ENCODE measurements at regions not wholly inside any gene's neighbourhood (a gene's known extent, or its start where the extent isn't known, plus 50 kb on each side); places are given as distances from the start of the nearest gene placed in this dataset.

DNA sequence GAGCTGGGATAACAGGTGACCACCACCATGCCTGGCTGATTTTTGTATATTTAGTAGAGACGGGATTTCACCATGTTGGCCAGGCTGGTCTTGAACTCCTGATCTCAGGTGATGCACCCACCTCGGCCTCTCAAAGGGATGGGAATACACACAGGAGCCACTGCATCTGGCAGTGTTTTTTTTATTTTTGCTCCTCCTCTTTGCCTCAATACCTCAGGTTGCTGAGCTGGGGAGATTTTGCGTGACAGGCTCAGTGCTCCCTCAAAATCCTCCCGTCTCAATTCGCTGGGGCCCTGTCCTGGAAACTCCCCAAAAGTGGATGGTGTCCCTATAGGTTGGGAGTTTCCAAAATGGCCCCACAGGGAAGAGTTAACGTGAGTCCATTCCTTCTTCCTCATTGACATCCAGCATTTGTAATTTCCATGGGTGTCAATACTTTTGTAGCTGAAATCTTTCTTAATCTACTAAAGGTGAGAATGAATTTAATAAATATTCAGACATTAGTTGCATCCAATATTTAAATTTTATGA, 71.8 kb downstream of the GGTLC2 start:
- no peak for TF ChIP-seq EZH2 (IDR thresholded peaks at IDR 0.05)
- TF ChIP-seq, protein P1, sequence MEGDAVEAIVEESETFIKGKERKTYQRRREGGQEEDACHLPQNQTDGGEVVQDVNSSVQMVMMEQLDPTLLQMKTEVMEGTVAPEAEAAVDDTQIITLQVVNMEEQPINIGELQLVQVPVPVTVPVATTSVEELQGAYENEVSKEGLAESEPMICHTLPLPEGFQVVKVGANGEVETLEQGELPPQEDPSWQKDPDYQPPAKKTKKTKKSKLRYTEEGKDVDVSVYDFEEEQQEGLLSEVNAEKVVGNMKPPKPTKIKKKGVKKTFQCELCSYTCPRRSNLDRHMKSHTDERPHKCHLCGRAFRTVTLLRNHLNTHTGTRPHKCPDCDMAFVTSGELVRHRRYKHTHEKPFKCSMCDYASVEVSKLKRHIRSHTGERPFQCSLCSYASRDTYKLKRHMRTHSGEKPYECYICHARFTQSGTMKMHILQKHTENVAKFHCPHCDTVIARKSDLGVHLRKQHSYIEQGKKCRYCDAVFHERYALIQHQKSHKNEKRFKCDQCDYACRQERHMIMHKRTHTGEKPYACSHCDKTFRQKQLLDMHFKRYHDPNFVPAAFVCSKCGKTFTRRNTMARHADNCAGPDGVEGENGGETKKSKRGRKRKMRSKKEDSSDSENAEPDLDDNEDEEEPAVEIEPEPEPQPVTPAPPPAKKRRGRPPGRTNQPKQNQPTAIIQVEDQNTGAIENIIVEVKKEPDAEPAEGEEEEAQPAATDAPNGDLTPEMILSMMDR (IDR thresholded peaks at IDR 0.05) = no peak
- no peak for TF ChIP-seq EZH2phosphoT487 (IDR thresholded peaks at IDR 0.05)

Data from neural progenitor cell (in vitro differentiated cells).